ENCODE measurements at regions not wholly inside any gene's neighbourhood (a gene's known extent, or its start where the extent isn't known, plus 50 kb on each side); places are given as distances from the start of the nearest gene placed in this dataset.

- TF ChIP-seq CTCF (IDR thresholded peaks at IDR 0.05; ENCODE audit: low read length) (no peak), EZH2 (optimal IDR thresholded peaks at IDR 0.05; ENCODE audit: low read depth, low read length) (no peak)
Observed at GRCh38 chr15:95726891-95727290, 603.6 kb upstream of the NR2F2 start.

Measured in MM.1S (cell line).